ENCODE measurements at regions not wholly inside any gene's neighbourhood (a gene's known extent, or its start where the extent isn't known, plus 50 kb on each side); places are given as distances from the start of the nearest gene placed in this dataset.

DNA sequence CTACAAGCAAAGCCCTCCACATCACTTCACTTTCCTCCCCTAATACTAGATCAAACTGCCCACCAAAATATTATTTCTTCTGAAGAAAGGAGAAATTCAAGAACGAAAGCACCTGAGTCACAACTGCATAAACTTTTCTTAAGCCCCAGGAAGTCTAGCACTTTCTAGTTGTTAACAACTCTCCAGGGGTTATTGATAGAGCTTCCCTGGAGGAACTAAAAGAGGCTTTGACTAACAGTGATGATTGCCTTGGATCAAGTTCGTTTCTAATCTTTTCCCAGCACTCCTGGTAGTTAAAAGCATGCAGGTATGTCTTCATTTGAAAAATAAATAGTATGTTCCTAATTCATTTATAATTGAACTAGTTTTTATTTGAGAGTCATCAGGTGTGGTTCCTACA is 917.0 kb downstream of the TUSC7 start:
- no peak for DNase-seq

DNA sequence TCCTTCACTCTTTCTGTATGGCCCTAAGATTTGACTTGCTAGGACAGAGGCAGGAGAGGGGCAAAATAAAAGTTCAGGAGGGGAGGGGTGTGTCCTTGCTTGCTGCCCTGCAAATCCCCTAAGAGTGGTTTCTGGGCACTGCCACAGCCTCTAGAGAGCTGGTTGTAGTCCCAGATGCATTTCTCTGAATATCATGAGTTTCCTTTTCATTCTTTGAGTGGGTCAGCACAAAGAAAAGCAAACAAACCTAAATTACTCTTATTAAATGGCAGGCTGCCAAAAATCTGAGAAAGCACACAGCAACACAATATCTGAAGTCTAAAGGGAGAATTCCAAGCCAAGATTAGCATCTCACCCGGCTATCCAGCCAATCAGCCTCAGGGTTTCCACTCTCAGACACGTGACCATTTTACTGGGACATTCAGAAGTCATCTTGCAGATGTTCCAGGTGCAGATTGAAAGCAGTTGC is 919.3 kb downstream of the TUSC7 start:
- DNase-seq, result peak in 2 of 14 donors; percentile 4 to 7

DNA sequence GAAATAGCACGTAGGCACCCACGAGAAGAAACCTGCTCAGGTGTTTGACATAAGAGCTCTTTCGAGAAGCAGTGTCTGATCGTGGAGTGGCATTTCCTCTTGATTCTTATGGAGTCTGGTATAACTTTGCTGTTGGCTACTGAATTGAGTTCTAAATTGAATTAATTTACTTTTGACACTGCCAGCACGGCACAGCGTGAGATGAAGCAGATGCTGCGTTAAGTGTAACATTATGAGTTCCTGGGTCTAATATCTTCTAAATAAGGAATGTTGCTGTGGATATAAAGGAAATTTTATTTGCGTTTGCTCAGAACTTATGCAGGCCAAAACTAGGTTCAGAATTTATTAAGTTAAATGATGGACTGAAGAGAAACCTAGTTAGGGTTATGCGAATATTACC is 919.9 kb downstream of the TUSC7 start:
- no peak for DNase-seq

DNA sequence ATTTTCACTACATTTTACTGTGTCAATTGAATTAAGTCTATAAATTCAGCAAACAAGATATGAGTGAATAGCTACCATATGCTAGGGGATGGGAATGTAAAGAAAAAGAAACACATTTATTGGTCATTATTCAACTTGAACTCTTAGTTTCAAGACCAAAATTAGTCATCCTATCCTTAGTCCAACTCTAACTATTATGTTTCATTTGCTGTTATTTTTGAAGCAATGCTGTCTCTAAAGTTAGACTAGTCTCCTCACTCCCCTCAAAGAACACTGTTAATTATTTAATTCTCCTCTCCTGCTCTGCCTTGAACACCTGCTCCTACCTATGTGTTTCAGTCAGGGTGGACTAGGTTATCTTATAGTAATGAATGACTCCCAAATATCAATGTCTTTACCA is 920.9 kb downstream of the TUSC7 start:
- no peak for DNase-seq

DNA sequence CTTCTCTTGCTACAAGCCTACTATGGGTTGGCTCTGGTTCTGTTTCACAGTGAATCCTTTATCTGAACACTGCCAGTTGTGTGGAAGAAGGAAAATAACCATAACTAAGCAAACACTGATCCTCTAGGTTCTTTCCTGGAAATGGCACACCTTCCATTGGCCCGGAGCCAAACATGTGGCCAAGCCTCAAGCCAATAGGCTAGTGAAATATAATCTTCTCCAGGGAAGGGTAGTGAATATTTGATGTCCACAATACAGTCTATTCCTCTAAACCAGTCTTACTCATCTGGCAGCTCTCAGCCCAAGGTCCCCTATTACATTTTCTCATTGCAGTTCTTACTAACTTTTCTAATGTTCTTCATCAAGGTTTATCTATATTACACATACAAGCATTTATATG is 921.3 kb downstream of the TUSC7 start:
- no peak for DNase-seq

DNA sequence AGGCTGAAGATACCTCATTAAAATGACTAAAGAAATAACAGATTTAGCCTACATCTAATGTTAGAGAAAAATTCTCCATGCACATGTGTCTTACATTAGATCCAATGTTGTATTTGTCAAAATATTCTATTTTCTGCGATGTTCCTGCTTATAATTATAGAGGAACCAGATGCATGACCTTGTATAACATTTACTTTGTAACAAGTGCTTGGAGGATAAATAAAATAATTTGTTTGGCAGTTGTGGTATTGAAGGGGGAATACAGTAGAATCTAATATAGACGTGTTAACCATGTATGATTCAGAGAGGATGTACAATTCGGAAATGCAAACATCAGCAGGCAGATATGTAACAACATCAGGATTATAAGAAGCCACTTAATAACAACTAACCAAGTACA is 922.2 kb downstream of the TUSC7 start:
- DNase-seq, result no peak

DNA sequence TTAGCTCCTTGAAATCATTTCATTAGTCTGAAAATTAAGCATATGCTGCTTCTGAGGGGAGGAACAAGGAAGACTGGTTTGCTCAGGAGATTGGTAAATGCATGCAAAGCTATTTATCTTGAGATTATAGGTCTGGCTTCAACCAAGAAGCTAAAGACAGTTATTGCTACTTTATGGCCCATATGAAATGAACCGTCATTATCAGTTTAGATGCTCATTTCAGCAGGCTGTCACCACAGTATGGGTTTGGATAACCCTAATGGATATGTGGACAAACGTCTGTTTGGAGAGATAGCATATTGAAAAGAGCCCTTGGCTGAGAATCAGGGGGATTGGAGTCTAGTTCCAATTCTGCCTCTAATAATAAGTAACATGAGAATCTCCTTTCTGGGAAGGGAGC is 922.6 kb downstream of the TUSC7 start:
- DNase-seq, result no peak

DNA sequence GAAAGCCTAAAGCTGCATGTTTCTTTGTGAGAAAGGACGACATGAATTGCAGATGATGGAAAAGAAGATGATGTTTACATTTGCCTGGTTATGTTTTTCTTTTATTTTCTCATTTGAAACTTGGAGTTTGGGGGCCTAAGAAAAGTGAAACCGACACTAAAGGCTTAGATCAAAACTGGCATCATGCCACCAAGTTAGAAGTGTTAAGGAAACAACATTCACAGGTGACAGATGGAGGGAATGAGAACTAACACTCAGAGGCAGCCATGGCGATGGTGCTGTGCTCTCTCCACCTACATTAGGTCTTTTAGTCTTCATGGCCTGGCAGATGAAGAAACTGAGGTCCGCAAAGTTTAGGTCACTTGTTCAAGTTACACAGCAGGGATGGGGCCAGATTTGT is 923.6 kb downstream of the TUSC7 start:
- no peak for DNase-seq

DNA sequence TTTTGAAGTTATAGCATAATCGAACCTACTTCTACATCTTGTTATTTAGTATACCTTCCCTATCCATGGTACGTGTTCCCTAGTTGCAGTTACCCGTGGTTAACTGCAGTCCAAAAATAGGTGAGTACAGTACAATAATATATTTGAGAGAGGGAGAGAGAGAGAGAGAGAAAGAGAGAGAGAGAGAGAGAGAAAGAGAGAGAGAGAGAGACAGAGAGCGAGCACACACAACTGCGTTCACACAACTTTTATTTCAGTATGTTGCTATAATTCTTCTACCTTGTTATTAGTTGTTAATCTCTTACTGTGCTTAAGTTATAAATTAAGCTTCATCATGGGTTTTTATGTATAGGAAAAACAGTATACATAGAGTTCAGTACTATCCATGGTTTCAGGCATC is 928.1 kb downstream of the TUSC7 start:
- no peak for DNase-seq

DNA sequence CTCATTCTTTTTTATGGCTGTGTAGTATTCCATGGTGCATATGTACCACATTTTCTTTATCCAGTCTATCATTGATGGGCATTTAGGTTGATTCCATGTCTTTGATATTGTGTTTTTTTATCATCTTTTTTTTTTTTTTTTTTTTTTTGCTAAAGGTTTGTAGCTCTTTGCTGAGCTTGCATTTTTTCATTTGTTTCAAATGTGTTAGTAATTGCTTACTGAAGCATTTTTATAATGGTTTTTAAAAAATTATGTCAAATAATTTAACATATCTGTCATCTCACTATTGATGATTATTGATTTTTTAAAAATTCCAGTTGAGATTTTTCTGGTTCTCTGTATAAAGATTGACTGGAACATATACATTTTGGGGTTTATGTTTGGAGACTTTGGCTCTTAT is 934.6 kb downstream of the TUSC7 start:
- DNase-seq, result no peak

DNA sequence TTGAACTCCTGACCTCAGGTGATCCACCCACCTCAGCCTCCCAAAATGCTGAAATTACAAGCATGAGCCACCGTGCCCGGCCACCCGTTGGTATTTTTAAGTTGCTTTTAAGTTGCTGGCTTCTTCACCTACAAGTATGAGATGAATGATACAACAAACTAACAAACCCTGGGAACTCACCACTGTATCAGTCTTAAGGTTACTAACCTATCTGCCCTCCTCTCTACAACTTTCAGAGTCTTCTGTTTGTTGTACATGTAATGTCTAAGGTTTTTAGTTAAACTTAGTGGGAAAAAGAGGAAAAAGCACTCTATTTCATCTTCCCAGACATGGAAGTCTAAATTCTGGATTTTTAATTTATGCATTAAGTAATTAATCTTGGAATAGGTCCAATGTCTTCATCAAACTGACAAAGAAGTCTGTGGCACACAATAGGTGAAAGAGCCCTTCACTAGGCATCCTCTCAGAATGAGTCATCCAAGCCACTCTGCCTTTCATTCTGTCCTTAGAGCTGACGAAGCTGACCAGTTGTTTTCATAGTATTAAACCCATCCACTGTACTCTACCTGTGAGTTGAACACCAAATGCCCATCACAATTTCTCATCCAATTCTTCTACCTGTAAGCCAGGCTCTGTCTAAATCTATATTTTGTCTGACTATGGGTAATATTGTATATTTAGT is 936.1 kb downstream of the TUSC7 start:
- no peak for DNase-seq

DNA sequence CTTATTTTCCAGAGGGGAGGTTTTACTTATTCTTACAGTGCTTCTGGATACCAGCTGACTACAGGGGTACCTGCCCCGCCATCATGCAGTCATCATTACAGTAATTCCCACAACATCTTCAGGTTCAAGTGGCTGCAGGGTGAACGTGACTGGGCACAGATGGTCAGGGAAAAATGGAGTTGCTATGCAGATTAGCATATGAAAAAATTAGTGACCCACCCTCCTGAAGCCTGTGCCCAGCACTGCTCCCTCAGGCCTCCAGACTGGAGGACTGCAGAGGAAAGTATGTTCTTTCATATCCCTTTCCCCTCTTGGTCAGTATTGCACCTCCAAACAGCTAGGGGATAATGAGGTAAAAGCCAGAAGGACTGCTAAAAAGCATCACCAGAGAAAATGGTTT is 937.9 kb downstream of the TUSC7 start:
- no peak for DNase-seq

DNA sequence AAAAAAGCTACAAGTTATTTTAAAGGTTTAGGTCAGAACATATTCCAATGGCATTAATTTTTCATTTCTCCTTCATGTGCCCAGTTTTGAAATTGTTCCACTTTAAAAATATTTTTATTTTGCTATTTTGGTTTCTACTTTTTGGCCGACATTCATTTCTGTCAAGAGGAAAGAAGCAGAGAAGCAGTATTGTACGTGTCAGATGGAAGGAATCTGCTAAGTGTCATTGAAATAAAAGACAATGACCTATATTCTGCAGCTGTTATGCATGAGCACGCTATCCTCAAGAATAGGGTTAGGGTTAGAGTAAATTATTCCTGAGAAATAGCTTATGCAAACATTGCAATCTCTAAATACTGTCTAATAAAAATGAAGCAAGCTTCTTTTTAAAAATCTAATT is 941.7 kb downstream of the TUSC7 start:
- DNase-seq, result no peak

DNA sequence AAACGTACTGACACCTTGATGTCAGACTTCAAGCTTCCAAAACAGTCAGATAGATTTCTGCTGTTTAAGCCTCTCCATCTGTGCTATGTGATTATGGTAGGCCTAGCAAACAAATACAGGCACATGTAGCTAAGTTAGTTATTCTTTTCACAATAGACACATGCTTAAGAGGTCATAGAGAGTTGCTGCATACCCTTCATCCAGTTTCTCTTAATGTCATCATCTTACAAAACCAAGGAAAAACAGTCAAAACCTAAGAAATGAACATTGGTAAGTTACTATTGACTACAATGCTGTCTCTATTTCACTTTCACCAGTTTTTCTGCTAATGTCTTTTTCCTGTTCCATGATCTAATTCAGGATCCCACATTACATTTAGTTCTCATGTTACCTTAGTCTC is 946.8 kb downstream of the TUSC7 start:
- no peak for DNase-seq

DNA sequence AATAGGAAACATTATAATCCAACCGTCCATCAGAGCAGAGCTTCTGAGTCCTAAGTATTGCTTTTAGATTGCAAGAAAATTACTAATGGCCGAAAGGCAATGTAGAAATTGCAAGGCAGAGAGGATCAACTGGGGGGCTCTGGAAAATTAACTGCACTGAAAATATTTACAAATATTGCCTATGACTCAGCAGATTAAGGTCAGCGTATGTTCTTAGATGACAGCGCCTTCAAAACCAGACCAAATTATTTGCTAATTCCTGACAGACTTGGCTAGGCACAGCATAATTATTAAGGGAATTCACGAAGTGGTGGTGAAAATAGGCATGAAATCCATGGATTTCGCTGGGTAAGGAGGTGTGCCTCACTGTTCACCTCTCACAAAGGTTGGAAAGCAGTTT is 947.7 kb downstream of the TUSC7 start:
- DNase-seq, result no peak

DNA sequence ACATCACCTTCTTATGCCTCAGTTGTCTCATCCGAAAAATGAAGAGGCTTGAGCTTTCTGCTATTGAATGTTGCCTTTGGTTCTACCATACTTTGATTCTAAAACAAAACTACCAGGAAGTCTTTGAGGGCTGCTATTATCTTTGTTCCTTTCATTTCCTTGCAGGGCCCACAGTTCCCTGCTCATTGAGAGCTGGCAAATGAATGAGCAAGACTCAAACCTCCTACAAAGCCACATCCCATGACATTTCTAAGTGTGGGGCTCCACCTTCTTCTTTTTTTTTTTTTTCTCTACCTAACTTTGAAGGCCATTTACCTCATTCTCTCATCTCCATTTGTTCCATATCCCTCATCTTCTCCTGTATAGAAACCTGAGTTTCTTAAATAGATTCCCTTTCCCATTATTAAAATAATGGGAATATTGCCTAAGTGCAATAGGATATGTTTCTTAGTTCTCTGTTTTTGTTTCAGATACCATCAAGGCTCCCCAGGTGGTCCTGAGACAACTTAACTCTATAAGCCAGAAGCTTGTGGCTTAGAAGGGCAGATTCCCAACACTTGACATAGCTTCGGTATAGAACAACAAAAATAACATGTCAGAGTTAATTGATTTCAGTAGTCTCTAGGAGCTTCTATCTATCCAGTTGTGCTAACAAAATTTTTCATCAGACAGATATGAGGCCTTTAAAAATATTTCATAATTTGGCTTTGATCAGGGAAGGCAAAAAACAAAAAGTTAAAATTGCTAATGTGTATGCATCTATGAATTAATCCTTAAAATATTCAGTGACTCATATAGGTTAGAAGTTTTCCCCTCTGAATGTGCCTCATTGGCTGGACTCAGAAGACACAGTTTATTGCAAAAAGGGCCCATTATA is 951.6 kb downstream of the TUSC7 start:
- no peak for DNase-seq

DNA sequence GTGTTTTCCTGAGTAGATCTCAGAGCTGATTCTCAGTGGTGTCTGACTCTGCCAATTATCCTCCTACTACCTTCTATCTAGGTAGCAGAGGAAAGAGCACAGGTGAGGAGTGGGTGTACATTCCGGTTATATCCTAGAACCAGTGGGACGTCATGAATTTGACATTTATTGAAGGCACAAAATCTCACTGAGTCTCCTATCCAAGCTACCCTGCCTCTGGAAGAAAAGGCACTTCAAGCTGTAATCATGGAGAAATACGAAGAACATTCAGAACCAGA is 952.2 kb downstream of the TUSC7 start:
- DNase-seq, result no peak

DNA sequence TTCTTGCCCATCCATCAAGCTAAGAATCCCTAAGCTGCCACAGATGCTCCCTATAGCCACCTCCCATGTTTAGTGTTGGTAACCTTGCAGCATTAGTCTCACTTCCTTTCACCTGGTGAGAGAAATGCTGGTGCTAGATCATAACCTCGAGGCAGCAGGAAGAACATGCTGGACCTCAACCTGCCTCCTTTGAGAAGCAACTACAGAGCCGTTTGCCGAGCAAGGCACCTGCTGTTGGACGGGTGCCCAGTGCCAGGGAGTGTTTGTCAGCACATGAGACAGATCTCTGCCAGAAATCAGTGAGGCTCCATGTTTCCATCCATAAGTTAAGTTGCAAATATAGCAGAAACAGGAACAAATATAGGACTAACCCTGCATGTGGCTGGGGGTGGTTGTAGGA is 955.7 kb downstream of the TUSC7 start:
- no peak for DNase-seq

DNA sequence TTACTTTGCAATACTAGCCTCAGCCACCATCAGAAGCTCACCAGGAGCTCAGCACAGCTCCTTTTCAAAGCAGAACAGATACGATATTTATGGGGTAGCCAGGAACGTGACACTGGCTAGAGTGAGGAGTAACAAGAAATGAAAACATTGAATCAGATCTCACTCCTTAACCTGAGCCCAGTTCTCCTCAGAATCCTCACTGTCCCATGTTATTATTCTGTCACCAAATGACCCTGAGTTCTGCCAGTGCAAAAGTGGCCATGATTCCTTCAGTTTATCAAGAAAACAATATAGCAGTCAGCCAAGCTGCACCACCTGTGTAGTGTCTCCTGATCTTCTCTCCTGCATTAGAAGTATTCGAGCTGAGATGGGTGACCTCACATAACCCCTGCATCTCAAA is 956.7 kb downstream of the TUSC7 start:
- no peak for DNase-seq

DNA sequence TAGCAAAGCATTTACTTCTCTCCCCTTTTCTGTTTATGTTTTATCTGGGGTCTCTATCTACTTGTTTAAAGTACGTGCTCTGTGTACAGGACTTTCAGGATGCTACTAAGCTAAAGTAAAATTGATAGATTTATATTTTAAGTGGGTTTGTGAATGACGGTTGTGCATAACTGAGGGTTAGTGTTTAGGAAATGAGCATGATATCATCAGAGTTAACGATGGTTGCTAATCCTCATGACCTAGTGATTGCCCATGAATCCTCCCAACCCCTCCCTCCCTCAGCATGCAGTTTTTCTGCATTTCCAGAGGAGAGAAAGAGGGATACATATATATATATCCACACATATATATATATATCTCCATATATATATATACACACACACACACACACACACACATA is 957.2 kb downstream of the TUSC7 start:
- DNase-seq, result no peak

DNA sequence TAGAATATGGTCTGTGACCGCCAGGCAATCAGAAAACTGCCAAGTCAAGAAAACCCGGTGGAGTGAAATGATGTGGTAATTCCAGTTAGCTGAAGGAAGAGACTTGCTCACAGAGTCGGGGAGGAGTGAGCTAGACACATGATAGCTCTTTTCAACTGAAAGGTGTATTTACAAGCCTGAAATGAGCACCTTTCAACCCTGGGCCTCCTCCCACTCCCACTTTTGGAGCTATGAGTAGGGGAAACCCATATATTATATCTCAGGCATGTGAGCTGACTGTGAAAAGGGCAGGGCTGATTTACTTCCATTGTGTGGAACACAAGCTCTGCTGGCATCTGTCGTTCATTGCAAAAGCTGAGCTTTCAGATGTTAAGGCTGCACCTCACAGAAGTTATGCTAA is 960.2 kb downstream of the TUSC7 start:
- no peak for DNase-seq

DNA sequence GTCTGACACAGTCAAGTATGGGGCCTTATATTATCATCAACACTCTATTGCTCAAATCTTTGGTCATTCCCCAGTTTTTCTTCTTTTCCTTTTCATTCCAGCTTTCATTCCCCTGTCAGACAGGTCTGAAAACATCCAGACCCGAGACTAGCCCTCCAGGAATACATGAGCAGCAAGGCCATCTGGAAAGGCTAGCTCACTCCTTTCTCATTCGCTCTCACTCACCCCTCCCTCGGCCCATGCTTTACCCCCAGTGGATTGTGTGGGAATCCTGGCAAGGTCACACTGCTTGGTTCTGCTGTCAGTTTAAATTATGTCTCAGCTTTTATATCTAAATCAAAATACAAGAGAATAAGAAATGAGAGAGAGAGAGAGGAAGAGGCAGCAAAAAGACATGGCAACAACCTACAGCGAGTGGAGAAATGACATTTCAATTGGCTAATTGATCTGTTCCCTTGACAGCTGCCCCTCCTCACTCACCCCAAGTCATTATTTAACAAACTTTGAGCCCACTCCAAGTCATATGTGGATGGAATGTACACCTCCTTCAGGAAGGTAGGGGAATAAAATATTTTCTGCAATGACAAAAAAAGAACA is 962.2 kb downstream of the TUSC7 start:
- DNase-seq, result no peak

DNA sequence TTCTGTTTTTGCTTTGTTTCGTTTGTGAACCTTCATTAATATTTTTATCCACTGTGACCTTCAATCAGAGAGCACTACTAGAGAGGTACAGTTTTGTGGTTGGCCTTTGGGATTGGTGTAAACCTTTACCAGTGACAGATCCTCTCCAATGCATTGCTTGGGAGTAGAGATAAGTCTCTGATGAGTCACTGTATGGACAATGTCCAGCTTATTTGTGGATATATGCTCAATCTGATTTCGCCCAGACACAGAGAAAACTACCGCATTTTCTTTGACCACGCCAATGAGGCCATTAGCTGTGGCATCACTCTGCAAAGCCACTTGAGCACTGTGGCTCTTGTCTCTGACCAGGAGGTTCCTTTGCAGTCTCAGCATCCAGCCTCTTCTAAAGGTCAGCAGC is 964.7 kb downstream of the TUSC7 start:
- DNase-seq, result no peak

DNA sequence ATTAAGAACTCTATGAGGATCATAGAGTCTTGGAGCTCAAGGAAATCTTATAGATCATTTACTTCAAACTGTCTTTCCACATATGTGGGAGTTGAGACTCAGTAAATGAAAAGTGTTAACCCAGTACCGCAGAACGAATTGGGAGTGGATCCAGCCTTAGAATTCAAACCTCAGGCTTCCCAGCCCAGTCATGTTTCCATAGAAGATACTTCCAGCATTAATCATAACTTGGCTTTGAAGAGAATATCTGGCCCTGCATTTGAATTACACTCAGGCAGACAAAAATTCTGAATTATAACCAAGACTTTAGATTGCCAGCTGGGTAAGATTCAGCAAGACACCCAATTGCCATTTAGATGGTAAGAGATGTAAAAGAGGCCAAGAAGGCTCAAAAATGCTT is 972.0 kb downstream of the TUSC7 start:
- no peak for DNase-seq

Data from C1 segment of cervical spinal cord (tissue), 14 donors.